ENCODE measurements at regions not wholly inside any gene's neighbourhood (a gene's known extent, or its start where the extent isn't known, plus 50 kb on each side); places are given as distances from the start of the nearest gene placed in this dataset.

- TF ChIP-seq ETS1 (IDR thresholded peaks at IDR 0.05) (no peak), ZNF114 (CRISPR knock-in tag; IDR thresholded peaks at IDR 0.05) (no peak), NANOG (IDR thresholded peaks at IDR 0.05; ENCODE audit: borderline replicate concordance) (no peak), STAT1 (IDR thresholded peaks at IDR 0.05; ENCODE audit: unreplicated experiment) (no peak), CREB1 (CRISPR knock-in tag; IDR thresholded peaks at IDR 0.05; ENCODE audit: low read depth) (no peak)
- TF ChIP-seq, protein P1, sequence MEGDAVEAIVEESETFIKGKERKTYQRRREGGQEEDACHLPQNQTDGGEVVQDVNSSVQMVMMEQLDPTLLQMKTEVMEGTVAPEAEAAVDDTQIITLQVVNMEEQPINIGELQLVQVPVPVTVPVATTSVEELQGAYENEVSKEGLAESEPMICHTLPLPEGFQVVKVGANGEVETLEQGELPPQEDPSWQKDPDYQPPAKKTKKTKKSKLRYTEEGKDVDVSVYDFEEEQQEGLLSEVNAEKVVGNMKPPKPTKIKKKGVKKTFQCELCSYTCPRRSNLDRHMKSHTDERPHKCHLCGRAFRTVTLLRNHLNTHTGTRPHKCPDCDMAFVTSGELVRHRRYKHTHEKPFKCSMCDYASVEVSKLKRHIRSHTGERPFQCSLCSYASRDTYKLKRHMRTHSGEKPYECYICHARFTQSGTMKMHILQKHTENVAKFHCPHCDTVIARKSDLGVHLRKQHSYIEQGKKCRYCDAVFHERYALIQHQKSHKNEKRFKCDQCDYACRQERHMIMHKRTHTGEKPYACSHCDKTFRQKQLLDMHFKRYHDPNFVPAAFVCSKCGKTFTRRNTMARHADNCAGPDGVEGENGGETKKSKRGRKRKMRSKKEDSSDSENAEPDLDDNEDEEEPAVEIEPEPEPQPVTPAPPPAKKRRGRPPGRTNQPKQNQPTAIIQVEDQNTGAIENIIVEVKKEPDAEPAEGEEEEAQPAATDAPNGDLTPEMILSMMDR (conservative IDR thresholded peaks at IDR 0.05; ENCODE audit: low read depth in 2 of 2), result no peak
These were observed 557.7 kb upstream of the TNP1 start (continued) for GRCh38 chr2:217417536-217417935.

GRCh38 chr2:217415316-217415715 lies 555.5 kb upstream of the TNP1 start:
- Mint-ChIP-seq H3K27ac (no peak overlapping the region), H3K9me3 (no peaks in the 10 kb centered on the region), H3K4me3 (no peak overlapping the region), H3K4me1 (no peaks in the 10 kb centered on the region), H3K27me3 (ENCODE audit: insufficient read depth, low read depth, poor library complexity) (no peaks in the 10 kb centered on the region), H3K36me3 (ENCODE audit: low read depth) (no peaks in the 10 kb centered on the region)
- no peaks in the 10 kb centered on the region for H3K4me1 ChIP-seq (ENCODE audit: insufficient read depth)
- H3K4me3 ChIP-seq, result no peak overlapping the region
- H3K27me3 ChIP-seq (ENCODE audit: insufficient read depth), result no peaks in the 10 kb centered on the region
- no peak overlapping the region for H2AFZ ChIP-seq
- no peak for TF ChIP-seq JUNB (IDR thresholded peaks at IDR 0.05; ENCODE audit: unreplicated experiment)
- no peak for ATAC-seq
- H4K20me1 ChIP-seq (replicated peaks; ENCODE audit: insufficient read depth), result no peaks in the 10 kb centered on the region
- no peaks in the 10 kb centered on the region for H3K79me2 ChIP-seq (replicated peaks; ENCODE audit: insufficient read depth)
- no peak overlapping the region for H3K4me2 ChIP-seq
- H3K9me2 ChIP-seq (ENCODE audit: insufficient read depth), result no peaks in the 10 kb centered on the region
- no peak for DNase-seq (ENCODE audit: low spot score)
- H3K36me3 ChIP-seq (ENCODE audit: insufficient read depth), result no peaks in the 10 kb centered on the region
- H3F3A ChIP-seq (replicated peaks; ENCODE audit: low read depth), result no peaks in the 10 kb centered on the region
- H3K27ac ChIP-seq (ENCODE audit: low read depth), result no peak overlapping the region

- Histone ChIP-seq H3K27me3 (ENCODE audit: insufficient read depth) (no peaks in the 10 kb centered on the region), H3K4me1 (ENCODE audit: insufficient read depth) (no peaks in the 10 kb centered on the region), H2AFZ (no peak overlapping the region), H3K4me2 (no peak overlapping the region), H4K20me1 (replicated peaks; ENCODE audit: insufficient read depth) (no peaks in the 10 kb centered on the region), H3K27ac (ENCODE audit: low read depth) (no peak overlapping the region), H3F3A (replicated peaks; ENCODE audit: low read depth) (no peaks in the 10 kb centered on the region), H3K4me3 (no peak overlapping the region), H3K36me3 (ENCODE audit: insufficient read depth) (no peaks in the 10 kb centered on the region), H3K9me2 (ENCODE audit: insufficient read depth) (no peaks in the 10 kb centered on the region), H3K79me2 (replicated peaks; ENCODE audit: insufficient read depth) (no peaks in the 10 kb centered on the region)
- no peaks in the 10 kb centered on the region for H3K27me3 Mint-ChIP-seq (ENCODE audit: insufficient read depth, low read depth, poor library complexity)
- H3K36me3 Mint-ChIP-seq (ENCODE audit: low read depth), result no peaks in the 10 kb centered on the region
- DNase-seq (ENCODE audit: low spot score) (no peak), ATAC-seq (no peak)
- no peak overlapping the region for H3K27ac Mint-ChIP-seq
- H3K4me1 Mint-ChIP-seq, result no peaks in the 10 kb centered on the region
- no peaks in the 10 kb centered on the region for H3K9me3 Mint-ChIP-seq
- H3K4me3 Mint-ChIP-seq, result no peak overlapping the region
- TF ChIP-seq ZNF114 (CRISPR knock-in tag; IDR thresholded peaks at IDR 0.05), result no peak
- no peak for TF ChIP-seq JUNB (IDR thresholded peaks at IDR 0.05; ENCODE audit: unreplicated experiment)
- TF ChIP-seq CREB1 (CRISPR knock-in tag; IDR thresholded peaks at IDR 0.05; ENCODE audit: low read depth), result no peak
- TF ChIP-seq, protein P1 (conservative IDR thresholded peaks at IDR 0.05; ENCODE audit: low read depth in 2 of 2), result no peak
- no peak for TF ChIP-seq REST (IDR thresholded peaks at IDR 0.05; ENCODE audit: unreplicated experiment)
- no peak for TF ChIP-seq ZNF331 (CRISPR knock-in tag; IDR thresholded peaks at IDR 0.05; ENCODE audit: low read depth)
- TF ChIP-seq ETS1 (IDR thresholded peaks at IDR 0.05), result no peak
- no peak for TF ChIP-seq POLR2AphosphoS5 (IDR thresholded peaks at IDR 0.05; ENCODE audit: low read depth)
- TF ChIP-seq STAT1 (IDR thresholded peaks at IDR 0.05; ENCODE audit: unreplicated experiment), result no peak
These were observed 554.6 kb upstream of the TNP1 start for GRCh38 chr2:217414429-217414828.
